ENCODE measurements at regions not wholly inside any gene's neighbourhood (a gene's known extent, or its start where the extent isn't known, plus 50 kb on each side); places are given as distances from the start of the nearest gene placed in this dataset.

DNA sequence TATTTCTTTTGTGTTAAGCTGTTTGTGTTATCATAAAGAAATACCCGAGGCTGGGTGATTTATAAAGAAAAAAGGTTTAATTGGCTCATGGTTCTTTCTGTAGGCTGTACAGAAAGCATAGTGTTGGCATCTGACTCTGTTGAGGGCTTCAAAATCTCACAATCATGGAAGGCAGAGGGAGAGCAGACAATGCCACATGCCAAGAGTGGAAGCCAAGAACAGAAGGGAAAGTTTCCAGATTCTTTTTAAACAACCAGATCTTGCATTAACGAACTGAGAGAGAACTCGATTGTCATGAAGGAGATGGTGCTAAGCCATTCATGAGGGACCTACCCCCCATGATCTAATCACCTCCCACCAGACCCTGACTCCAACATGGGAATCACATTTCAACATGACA is 290.1 kb downstream of the BMP2 start:
- TF ChIP-seq SUZ12 (IDR thresholded peaks at IDR 0.05) (no peak), HDGF (IDR thresholded peaks at IDR 0.05; ENCODE audit: borderline replicate concordance) (no peak), BHLHE40 (IDR thresholded peaks at IDR 0.05; ENCODE audit: borderline replicate concordance) (no peak), FOXK2 (IDR thresholded peaks at IDR 0.05) (no peak), CTBP1 (IDR thresholded peaks at IDR 0.05; ENCODE audit: borderline replicate concordance) (no peak), TARDBP (IDR thresholded peaks at IDR 0.05) (no peak), ARNT (IDR thresholded peaks at IDR 0.05) (no peak), FOXA1 (IDR thresholded peaks at IDR 0.05) (no peak), NFRKB (IDR thresholded peaks at IDR 0.05) (no peak)
